B cell (primary cell): ENCODE measurements at regions not wholly inside any gene's neighbourhood (a gene's known extent, or its start where the extent isn't known, plus 50 kb on each side); places are given as distances from the start of the nearest gene placed in this dataset.

Experiments
- CTCF ChIP-seq: fragments of 200-600 bp; IDR thresholded peaks from one replicate; pipeline ENCODE4 v1.8.0; 2022; ENCODE audit warnings: antibody characterized with exemption, mild to moderate bottlenecking
- EZH2 ChIP-seq: IDR thresholded peaks from 2 replicates; pipeline ENCODE4 v1.6.1; 2012; ENCODE audit warnings: borderline replicate concordance, low read depth, mild to moderate bottlenecking, moderate library complexity, low read length; ENCODE audit not compliant: insufficient read depth, poor library complexity, severe bottlenecking

GRCh38 chr6:22432060-22432459, 135.2 kb upstream of the PRL start:
- TF ChIP-seq CTCF (no peak), EZH2 (no peak)
